ENCODE measurements at regions not wholly inside any gene's neighbourhood (a gene's known extent, or its start where the extent isn't known, plus 50 kb on each side); places are given as distances from the start of the nearest gene placed in this dataset.

DNA sequence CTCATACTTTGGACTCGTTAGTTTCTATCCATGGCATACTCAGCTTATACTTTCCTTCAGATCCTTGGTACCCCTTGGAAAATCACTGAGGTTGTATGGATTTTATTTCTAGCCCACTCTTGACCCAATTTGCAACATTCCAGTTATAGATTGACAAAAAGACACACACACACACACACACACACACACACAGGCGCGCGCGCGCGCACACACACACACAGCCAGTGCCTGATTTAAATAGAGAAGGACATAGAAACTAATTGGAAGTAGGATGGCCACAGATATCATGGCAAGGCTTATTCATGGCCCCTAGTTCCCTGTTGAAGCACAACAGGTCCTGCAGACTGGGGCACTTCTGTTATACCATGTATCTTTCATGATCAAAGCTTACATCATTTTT lies 89.1 kb upstream of the CFAP20DC start:
- Histone ChIP-seq H3F3A (ENCODE audit: insufficient read depth, low read depth) (no peaks in the 10 kb centered on the region), H3K4me1 (replicated peaks; ENCODE audit: insufficient read depth) (no peaks in the 10 kb centered on the region), H3K4me2 (no peak overlapping the region), H3K9me3 (ENCODE audit: insufficient read depth, low read depth) (0 out of 2 replicates have a peak, but pooled peaks cover 2% of the 10 kb centered on the region), H3K36me3 (ENCODE audit: low read depth) (no peaks in the 10 kb centered on the region), H3K9me2 (ENCODE audit: insufficient read depth) (no peaks in the 10 kb centered on the region), H2AFZ (no peak overlapping the region), H3K4me3 (no peak overlapping the region), H4K20me1 (ENCODE audit: insufficient read depth) (0 out of 2 replicates have a peak, but pooled peaks cover 2% of the 10 kb centered on the region), H3K27ac (no peak overlapping the region), H3K79me2 (ENCODE audit: low read depth) (no peaks in the 10 kb centered on the region), H3K27me3 (ENCODE audit: insufficient read depth, low read depth) (no peaks in the 10 kb centered on the region)
- TF ChIP-seq, protein P1, sequence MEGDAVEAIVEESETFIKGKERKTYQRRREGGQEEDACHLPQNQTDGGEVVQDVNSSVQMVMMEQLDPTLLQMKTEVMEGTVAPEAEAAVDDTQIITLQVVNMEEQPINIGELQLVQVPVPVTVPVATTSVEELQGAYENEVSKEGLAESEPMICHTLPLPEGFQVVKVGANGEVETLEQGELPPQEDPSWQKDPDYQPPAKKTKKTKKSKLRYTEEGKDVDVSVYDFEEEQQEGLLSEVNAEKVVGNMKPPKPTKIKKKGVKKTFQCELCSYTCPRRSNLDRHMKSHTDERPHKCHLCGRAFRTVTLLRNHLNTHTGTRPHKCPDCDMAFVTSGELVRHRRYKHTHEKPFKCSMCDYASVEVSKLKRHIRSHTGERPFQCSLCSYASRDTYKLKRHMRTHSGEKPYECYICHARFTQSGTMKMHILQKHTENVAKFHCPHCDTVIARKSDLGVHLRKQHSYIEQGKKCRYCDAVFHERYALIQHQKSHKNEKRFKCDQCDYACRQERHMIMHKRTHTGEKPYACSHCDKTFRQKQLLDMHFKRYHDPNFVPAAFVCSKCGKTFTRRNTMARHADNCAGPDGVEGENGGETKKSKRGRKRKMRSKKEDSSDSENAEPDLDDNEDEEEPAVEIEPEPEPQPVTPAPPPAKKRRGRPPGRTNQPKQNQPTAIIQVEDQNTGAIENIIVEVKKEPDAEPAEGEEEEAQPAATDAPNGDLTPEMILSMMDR (conservative IDR thresholded peaks at IDR 0.05): no peak
- no peak for TF ChIP-seq EZH2 (IDR thresholded peaks at IDR 0.05; ENCODE audit: low read depth)
- DNase-seq: no peak
- CTCF ChIA-PET: no interaction called here
- POLR2A ChIA-PET (ENCODE audit: unreplicated experiment): no interaction called here
- BruUV-seq (replicated peaks): no TSS peak
- intact Hi-C loops (cut with micrococcal nuclease; ENCODE audit: unreplicated experiment): no loop called here

DNA sequence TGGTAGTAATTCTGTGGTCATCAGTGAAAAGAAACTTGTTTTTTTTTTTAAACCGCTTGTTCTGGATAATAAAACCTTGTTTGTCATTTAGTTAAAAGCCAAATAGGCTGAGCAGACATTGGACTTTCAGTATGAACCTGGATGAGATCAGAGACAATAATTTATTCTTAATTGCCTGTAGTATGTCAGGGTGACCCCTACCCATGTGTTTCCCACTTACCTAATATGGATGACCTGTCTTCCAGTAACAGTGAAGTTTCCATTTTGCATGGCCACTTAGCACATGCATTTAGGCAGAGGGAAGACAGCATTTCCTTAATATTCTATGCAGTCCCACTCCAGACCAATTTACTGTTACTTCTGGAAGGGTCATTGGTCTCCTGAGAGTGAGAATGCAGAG lies 87.6 kb upstream of the CFAP20DC start:
- H4K20me1 ChIP-seq (ENCODE audit: insufficient read depth): 0 out of 2 replicates have a peak, but pooled peaks cover 2% of the 10 kb centered on the region
- no peaks in the 10 kb centered on the region for H3K27me3 ChIP-seq (ENCODE audit: insufficient read depth, low read depth)
- no peak overlapping the region for H3K4me3 ChIP-seq
- no peaks in the 10 kb centered on the region for H3K79me2 ChIP-seq (ENCODE audit: low read depth)
- CTCF ChIA-PET: no interaction called here
- no TSS peak for BruUV-seq (replicated peaks)
- H3K36me3 ChIP-seq (ENCODE audit: low read depth): no peaks in the 10 kb centered on the region
- no peak overlapping the region for H3K4me2 ChIP-seq
- DNase-seq: no peak
- intact Hi-C loops (cut with micrococcal nuclease; ENCODE audit: unreplicated experiment): no loop called here
- H3K9me3 ChIP-seq (ENCODE audit: insufficient read depth, low read depth): 0 out of 2 replicates have a peak, but pooled peaks cover 5% of the 10 kb centered on the region
- H3K27ac ChIP-seq: no peak overlapping the region
- POLR2A ChIA-PET (ENCODE audit: unreplicated experiment): no interaction called here
- no peak overlapping the region for H2AFZ ChIP-seq
- H3K4me1 ChIP-seq (replicated peaks; ENCODE audit: insufficient read depth): no peaks in the 10 kb centered on the region
- 0 out of 2 replicates have a peak, but pooled peaks cover 3% of the 10 kb centered on the region for H3K9me2 ChIP-seq (ENCODE audit: insufficient read depth)
- TF ChIP-seq EZH2 (IDR thresholded peaks at IDR 0.05; ENCODE audit: low read depth): no peak
- TF ChIP-seq, protein P1 (conservative IDR thresholded peaks at IDR 0.05): no peak
- no peaks in the 10 kb centered on the region for H3F3A ChIP-seq (ENCODE audit: insufficient read depth, low read depth)

DNA sequence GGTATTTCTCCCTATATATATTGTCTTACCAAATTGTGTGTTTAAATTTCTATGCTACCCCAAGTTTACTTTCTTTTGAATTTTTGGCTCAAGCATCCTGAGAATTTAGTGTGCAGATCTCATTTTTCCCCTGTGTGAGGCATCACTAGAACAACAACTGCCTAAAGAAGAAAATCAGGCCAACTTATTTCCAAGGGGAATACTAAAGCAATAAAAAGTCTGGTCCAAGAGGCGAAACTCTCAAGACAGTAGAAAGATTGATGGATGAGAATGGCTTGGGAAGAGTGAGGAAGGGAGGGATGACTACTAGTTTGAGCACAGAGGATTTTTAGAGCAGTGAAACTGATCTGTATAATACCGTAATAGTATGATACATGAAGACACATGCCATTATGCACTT lies 86.3 kb upstream of the CFAP20DC start:
- Histone ChIP-seq H3K36me3 (ENCODE audit: low read depth) (no peaks in the 10 kb centered on the region; the same call in 1 of the 2 replicates), H3K9me3 (ENCODE audit: insufficient read depth, low read depth) (0 out of 2 replicates have a peak, but pooled peaks cover 5% of the 10 kb centered on the region), H3K27me3 (ENCODE audit: insufficient read depth, low read depth) (no peaks in the 10 kb centered on the region), H4K20me1 (ENCODE audit: insufficient read depth) (0 out of 2 replicates have a peak, but pooled peaks cover 2% of the 10 kb centered on the region), H3K4me2 (no peak overlapping the region), H3K4me3 (no peak overlapping the region), H3F3A (ENCODE audit: insufficient read depth, low read depth) (no peaks in the 10 kb centered on the region), H3K79me2 (ENCODE audit: low read depth) (no peaks in the 10 kb centered on the region), H2AFZ (no peak overlapping the region), H3K4me1 (replicated peaks; ENCODE audit: insufficient read depth) (no peaks in the 10 kb centered on the region), H3K27ac (no peak overlapping the region), H3K9me2 (ENCODE audit: insufficient read depth) (0 out of 2 replicates have a peak, but pooled peaks cover 3% of the 10 kb centered on the region)
- ChIA-PET POLR2A (ENCODE audit: unreplicated experiment) (no interaction called here), CTCF (no interaction called here)
- TF ChIP-seq, protein P1 (conservative IDR thresholded peaks at IDR 0.05): no peak
- no peak for TF ChIP-seq EZH2 (IDR thresholded peaks at IDR 0.05; ENCODE audit: low read depth)
- BruUV-seq (replicated peaks): no TSS peak
- no peak for DNase-seq
- intact Hi-C loops (cut with micrococcal nuclease; ENCODE audit: unreplicated experiment): no loop called here

Data from PC-9 (cell line).